ENCODE measurements at regions not wholly inside any gene's neighbourhood (a gene's known extent, or its start where the extent isn't known, plus 50 kb on each side); places are given as distances from the start of the nearest gene placed in this dataset.

DNA sequence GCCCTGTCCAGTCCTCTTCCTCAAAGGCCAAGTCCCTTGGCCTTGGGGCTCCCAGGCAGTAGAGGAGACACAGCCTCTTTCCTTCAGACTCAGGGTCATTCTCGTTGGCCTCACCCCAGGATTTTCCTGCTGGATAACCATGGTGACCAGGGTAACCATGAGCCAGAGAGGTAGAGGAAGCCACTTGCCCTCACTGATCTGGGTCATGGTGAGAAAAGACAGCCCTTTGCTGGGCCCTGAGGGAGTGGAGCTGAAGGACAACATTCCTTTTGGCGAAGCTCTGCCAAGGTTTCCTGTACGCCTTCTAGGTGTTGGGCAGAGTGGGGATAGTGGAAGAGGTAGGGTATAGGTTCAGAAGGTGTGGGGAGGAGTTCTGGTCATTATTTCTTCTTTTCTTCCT, 53.1 kb upstream of the WNT4 start:
- ATAC-seq = no peak
- intact Hi-C loops (cut with DNase I) = no loop called here

DNA sequence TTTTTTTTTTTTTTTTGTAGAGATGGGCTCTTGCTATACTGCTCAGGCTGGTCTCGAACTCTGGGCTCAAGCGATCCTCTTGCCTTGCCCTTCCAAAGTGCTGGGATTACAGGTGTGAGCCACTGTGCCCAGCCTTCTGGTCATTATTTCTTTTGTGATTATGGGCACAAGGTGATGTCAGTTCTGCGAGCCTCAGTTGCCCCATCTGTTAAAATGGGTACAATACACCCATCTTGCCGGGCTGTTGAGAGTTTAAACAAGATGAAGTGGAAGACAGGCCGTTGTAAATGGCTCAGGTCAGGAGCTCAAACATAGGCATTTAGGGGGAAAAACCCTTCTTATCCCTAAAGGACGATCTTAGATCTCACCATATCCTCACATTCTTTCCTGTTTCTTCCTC, 53.7 kb upstream of the WNT4 start:
- intact Hi-C loops (cut with DNase I) = no loop called here
- 79 to 84% methylated on average over 6 of the region's 6 CpGs for WGBS, 2 donors
- Histone ChIP-seq H3K27ac (no peak overlapping the region), H3K9me3 (no peaks in the 10 kb centered on the region), H3K4me3 (no peak overlapping the region), H3K4me1 (peaks cover 6% of the 10 kb centered on the region), H3K27me3 (no peaks in the 10 kb centered on the region), H3K36me3 (replicated peaks in 1 of 2; ENCODE audit: insufficient read depth in 1 of 2, low read depth in 2 of 2) (no peaks in the 10 kb centered on the region)
- no peak for TF ChIP-seq POLR2A (IDR thresholded peaks at IDR 0.05)
- TF ChIP-seq CTCF (IDR thresholded peaks at IDR 0.05) = no peak
- ATAC-seq (no peak), DNase-seq (no peak)

More for the DNA sequence above, 53.1 kb upstream of the WNT4 start:
- Histone ChIP-seq H3K4me3 (no peak overlapping the region), H3K27ac (no peak overlapping the region), H3K27me3 (no peaks in the 10 kb centered on the region), H3K9me3 (no peaks in the 10 kb centered on the region), H3K4me1 (peaks cover 6% of the 10 kb centered on the region), H3K36me3 (replicated peaks in 1 of 2; ENCODE audit: insufficient read depth in 1 of 2, low read depth in 2 of 2) (no peaks in the 10 kb centered on the region)
- no peak for DNase-seq
- 78 to 82% methylated on average over 3 of the region's 3 CpGs for WGBS, 2 donors
- TF ChIP-seq POLR2A (IDR thresholded peaks at IDR 0.05) (no peak), CTCF (IDR thresholded peaks at IDR 0.05) (no peak)

DNA sequence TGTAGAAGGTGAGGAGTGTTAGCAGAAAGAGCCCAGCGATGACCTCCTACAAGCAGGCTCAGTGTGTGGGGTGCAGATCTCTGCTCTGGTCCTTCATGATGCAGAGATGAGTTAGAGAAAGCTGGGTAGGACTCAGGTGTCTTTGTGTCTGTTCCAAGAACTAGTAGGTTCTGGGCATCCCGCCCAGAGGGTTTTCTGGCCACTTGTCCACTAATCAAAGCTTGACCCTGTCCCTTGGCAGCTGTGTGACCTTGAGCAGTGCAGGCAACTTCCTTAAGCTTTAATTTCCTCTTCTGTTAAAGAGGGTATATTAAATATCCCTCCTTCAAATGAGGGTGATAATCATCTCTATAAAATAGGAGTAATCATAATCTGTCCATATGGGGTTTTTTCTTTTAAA, 54.7 kb upstream of the WNT4 start:
- intact Hi-C loops (cut with DNase I) = no loop called here

DNA sequence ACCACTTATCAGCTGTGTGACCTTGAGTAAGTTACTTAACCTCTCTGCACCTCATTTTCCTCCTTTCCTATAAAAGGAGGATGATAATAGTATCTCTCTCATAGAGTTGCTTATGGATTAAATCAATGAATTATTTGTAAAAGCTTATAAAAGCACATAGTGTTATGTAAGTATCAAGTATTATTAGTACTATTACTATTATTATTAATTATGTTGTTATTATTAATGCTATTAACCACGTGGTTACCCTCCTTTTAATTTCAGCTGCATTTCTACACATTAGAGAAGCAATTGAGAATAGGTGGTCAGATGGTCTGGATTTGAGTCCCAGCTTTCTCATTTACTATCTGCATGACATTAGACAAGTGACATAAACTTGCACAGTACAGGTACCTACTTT, 58.1 kb upstream of the WNT4 start:
- H3K36me3 ChIP-seq (replicated peaks in 1 of 2; ENCODE audit: insufficient read depth in 1 of 2, low read depth in 2 of 2) = no peaks in the 10 kb centered on the region
- TF ChIP-seq CTCF (IDR thresholded peaks at IDR 0.05) (no peak), POLR2A (IDR thresholded peaks at IDR 0.05) (no peak)

More for the DNA sequence above, 54.7 kb upstream of the WNT4 start:
- Histone ChIP-seq H3K4me3 (no peak overlapping the region), H3K4me1 (peaks cover 6% of the 10 kb centered on the region), H3K27ac (no peak overlapping the region), H3K9me3 (no peaks in the 10 kb centered on the region), H3K27me3 (no peaks in the 10 kb centered on the region), H3K36me3 (replicated peaks in 1 of 2; ENCODE audit: insufficient read depth in 1 of 2, low read depth in 2 of 2) (no peaks in the 10 kb centered on the region)
- no peak for TF ChIP-seq POLR2A (IDR thresholded peaks at IDR 0.05)
- no peak for TF ChIP-seq CTCF (IDR thresholded peaks at IDR 0.05)
- peak; percentile 27 for ATAC-seq
- 55 to 63% methylated on average over 2 of the region's 2 CpGs for WGBS, 2 donors
- DNase-seq = peak; percentile 25 to 59 (median 36)

GRCh38 chr1:22203335-22203734, 60.4 kb upstream of the WNT4 start:
- Histone ChIP-seq H3K4me1 (peaks cover 13% of the 10 kb centered on the region), H3K27ac (no peak overlapping the region), H3K36me3 (replicated peaks in 1 of 2; ENCODE audit: insufficient read depth in 1 of 2, low read depth in 2 of 2) (no peaks in the 10 kb centered on the region), H3K27me3 (peaks cover 0 to 2% of the 10 kb centered on the region in 2 donors), H3K9me3 (no peaks in the 10 kb centered on the region), H3K4me3 (no peak overlapping the region)
- ATAC-seq (no peak), DNase-seq (no peak)
- TF ChIP-seq POLR2A (IDR thresholded peaks at IDR 0.05) (no peak), CTCF (IDR thresholded peaks at IDR 0.05) (no peak)
- 67 to 92% methylated on average over 1 of the region's 1 CpG for WGBS, 2 donors
- intact Hi-C loops (cut with DNase I) = no loop called here

More for the DNA sequence above, 58.1 kb upstream of the WNT4 start:
- DNase-seq = no peak
- peaks cover 19% of the 10 kb centered on the region for H3K4me1 ChIP-seq
- H3K4me3 ChIP-seq = no peak overlapping the region
- H3K9me3 ChIP-seq = no peaks in the 10 kb centered on the region
- WGBS, 2 donors = 24 to 25% methylated on average over 1 of the region's 1 CpG
- no peak overlapping the region for H3K27ac ChIP-seq
- no peaks in the 10 kb centered on the region for H3K27me3 ChIP-seq
- ATAC-seq = no peak
- intact Hi-C loops (cut with DNase I) = no loop called here
